A204.1 (cell line): ENCODE measurements at regions not wholly inside any gene's neighbourhood (a gene's known extent, or its start where the extent isn't known, plus 50 kb on each side); places are given as distances from the start of the nearest gene placed in this dataset.

Source experiments
- FAIRE-seq: peaks from 2 replicates; lab custom pipeline; 2012; peaks lifted over from hg19 to GRCh38; lab: Jason Lieb, UNC

DNA sequence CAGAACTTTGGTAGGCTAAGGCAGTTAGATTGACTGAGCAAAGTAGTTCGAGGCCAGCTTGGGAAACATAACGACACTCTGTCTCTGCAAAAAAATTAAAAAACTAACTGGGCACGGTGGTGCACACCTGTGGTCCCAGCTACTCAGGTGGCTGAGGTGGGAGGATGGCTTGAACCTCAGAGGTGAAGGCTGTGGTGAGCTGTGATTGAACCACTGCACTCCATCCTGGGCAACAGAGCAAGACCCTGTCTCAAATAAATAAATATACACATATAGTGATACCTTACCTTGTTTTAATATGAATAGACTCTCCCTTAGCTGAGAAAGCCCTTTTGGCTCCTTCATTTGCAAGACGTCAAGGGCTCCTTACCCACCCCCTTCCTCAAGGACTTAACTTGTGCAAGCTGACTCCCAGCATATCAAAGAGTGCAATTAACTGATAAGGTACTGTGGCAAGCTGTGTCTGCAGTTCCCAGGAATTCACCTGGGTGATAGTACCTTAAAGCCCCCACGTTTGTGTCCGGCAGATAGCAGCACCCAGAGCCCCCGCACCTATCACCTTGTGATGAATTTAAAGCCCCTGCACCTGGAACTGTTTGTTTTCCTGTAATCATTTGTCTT is 655.6 kb upstream of the GALNTL6 start:
- FAIRE-seq: no peak

DNA sequence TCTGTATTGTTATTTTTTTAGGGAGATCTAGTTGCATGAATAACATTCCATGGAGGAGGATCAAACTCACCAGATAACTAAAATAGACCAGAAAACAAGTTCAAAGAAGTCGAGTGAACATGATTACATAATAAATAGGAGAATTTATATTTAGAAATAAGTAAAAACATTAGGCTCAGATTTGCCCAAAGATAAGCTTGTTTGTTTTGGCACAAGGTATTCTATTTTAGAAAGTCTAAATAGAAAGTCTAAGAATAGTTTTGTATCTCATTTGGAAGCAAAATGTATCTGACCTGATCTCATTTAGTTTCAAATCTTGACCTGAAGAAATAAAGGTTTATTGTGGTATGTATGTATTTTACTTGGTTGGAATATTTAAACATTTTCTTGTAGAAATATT is 670.6 kb upstream of the GALNTL6 start:
- no peak for FAIRE-seq

DNA sequence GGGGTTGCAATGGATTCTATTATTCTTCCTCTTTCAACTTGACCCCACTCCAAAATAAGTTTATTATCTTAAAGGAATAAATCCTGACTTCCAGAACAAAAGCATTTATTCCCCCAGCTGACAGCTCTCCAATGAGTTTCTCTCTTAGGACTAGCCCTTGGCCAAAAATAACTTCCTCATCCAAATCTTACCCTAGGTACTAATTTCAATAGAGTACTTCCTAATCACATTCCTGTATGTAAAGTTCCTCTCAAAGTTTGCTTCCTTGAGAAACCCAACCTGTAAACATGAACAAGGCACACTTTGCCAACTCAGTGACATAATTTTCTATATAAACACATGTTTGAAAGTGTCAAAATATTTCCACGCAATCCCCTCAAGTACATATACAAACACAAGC is 671.2 kb upstream of the GALNTL6 start:
- FAIRE-seq: no peak

DNA sequence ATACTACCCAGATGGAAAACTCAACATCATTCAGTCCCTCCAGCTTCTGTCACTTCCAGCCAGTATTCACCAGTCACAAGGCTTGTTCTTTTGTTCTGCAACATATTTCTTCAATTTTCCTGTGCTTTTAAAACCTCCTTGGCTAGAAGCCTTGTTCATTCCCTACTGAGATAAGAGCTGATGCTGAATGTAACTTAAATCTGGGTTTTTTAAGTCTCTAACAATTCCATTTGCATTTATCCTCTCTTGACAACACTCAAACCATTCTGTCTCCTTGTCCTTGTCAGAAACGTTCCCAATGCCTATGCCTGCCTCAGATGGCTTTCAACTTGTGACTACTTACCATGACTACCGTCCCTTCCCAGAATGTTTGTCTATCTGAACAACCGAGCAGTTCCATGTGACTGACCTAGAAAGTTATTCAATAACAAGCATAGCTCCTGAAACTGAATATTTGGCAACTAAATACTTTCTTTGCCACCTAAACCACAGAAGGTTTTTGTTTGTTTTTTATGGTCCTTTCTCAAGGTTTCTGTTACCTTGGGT is 682.9 kb upstream of the GALNTL6 start:
- no peak for FAIRE-seq

DNA sequence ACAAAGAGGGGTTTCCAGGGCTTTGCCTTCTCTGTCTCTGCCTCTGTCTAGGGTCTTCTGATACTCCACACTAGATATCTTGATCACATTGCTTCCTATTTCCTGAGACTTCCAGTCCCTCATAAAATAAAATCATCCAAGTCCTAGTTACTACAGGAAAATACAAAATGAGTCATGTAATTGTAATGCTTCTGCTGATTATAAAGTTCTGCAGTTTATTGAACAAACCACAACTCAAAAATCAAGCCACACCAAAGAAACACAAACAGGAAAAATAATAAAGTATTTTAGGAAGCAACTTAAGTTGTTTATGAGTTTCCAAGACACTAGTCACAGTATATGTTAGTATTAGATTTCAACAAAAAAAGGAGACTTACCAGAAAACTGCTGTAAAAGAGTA is 695.1 kb upstream of the GALNTL6 start:
- no peak for FAIRE-seq

DNA sequence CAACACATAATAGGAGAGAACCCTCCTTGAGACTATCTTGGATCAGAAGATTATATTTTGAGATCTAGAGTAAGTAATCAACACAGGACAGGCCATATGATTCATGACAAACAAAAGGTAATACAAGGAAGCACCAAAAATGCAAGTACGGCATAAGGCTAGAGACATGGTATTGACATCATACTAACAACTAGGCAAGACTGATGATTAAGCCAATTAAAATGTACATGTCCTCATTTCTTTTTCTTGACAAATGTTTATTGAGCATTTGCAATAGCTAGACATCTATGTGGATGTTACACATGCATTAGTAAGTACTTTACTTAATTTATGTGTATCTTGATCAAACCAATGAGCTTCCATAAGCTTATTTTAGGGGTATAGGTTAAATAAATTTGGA is 695.7 kb upstream of the GALNTL6 start:
- FAIRE-seq: no peak

DNA sequence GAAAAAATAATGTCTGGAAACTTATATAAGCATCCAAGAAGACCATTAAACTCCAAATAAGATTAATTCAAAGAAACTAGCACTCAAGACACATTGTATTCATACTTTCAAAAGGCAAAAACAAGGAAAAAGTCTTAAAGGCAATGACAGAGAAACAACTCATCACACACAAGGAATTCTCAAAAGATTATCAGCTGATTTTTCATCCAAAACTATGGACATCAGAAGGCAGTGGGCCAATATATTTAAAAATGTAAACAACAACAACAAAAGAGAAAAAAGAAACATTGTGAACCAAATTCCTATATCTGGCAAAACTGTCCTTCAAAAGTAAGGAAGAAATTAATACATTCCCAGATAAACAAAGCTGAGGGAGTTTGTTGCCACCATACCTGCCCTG is 711.4 kb upstream of the GALNTL6 start:
- no peak for FAIRE-seq

DNA sequence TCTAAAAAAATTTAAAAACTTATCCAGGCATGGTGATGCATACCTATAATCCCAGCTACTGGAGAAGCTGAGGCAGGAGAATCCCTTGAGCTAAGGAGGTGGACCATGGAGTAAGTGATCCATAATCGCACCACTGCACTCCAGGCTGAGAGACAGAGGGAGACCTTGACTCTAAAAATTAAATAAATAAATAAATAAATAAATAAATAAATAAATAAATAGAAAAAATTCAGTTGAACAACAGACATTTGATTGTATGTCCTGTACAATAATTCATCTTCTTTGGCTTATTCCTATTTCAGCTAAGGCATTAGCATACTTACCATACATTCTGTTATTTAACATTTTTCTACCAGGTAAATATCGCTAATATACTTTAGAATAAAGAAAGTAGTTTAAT is 726.1 kb upstream of the GALNTL6 start:
- no peak for FAIRE-seq

DNA sequence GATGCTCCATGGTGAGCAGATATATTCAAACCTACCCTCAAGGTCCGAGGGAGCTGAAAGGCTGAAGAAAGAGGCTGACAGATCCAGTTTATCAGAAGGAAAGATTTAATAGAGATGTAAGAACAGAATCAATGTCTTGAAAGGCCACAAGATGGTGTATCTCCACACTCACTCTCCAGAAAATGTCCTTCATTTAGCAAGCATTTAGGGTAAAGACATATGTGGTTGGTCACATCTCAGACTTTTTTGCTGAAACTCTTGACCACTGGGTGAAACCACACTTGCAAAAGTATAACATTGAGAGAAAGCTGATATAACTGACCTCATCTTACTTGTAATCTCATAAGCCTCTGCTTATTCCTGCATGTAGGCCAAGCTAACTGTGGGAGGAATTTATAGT is 745.8 kb upstream of the GALNTL6 start:
- no peak for FAIRE-seq

DNA sequence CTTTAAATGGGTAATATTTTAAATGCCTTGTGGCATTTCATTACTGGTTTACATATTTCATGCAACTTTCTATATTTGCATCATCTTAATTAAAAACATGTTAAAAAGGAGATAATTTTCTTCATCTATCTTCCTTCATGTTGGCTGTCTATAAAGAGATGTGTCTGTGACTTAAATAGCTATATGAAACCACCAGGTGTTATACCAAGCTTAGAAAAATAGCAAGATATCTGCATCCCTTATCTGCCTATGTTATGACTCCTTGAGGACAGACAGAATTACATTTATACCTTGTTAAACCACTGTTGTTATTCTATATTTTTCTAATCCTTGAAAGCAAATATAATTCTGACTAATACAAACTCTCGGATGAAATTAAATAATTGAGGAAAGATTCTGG is 763.8 kb upstream of the GALNTL6 start:
- FAIRE-seq: no peak

DNA sequence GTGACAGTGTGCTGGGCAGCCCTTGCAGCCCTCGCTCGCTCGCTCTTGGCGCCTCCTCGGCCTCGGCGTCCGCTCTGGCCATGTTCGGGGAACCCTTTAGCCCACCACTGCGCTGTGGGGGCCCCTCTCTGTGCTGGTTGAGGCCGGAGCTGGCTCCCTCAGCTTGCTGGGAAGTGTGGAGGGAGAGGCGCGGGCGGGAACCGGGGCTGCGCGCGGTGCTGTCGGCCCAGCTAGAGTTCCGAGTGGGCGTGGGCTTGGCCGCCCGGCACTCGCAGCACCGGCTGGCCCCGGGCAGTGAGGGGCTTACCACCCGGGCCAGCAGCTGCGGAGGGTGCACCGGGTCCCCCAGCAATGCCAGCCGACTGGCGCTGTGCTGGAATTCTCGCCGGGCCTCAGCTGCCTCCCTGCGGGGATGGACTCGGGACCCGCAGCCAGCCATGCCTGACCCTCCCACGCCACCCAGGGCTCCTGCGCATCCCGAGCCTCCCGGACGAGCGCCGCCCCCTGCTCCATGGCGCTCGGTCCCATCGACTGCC is 770.1 kb upstream of the GALNTL6 start:
- no peak for FAIRE-seq

DNA sequence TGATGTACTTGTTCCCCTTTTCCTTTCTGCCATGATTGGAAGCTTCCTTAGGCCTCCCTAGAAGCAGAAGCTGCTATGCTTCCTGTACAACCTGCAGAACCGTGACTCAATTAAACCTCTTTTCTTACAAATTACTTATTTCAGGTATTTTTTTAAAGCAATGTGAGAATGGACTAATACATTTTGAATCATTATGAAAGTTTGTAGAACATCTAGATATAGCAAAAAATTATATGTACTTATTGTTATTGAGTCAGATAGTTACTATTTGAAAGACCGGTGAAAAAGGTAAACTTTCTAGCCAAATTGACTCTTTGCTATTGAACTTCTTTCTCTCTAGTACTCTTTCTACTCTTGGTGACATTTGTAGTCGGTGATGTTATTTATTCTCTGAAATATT is 777.3 kb upstream of the GALNTL6 start:
- FAIRE-seq: no peak

DNA sequence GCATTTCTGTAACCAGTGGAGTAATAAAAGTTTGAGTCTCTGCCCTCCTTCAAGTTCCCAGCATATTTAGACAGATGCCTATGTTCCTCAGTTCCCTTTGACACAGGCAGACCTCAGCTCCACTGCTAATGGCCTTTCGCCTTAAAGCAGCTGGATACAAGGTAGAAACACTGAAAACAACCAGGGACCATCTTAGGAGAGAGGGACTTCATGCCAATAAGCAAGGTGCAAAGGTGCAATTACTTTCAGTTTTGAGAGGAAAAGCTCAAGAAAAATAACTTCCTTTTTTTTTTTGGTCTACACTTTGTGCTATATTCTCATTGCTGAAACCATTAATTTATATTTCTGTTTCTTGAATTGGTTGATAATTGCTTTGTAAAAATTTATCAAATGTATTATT is 781.9 kb upstream of the GALNTL6 start:
- no peak for FAIRE-seq

DNA sequence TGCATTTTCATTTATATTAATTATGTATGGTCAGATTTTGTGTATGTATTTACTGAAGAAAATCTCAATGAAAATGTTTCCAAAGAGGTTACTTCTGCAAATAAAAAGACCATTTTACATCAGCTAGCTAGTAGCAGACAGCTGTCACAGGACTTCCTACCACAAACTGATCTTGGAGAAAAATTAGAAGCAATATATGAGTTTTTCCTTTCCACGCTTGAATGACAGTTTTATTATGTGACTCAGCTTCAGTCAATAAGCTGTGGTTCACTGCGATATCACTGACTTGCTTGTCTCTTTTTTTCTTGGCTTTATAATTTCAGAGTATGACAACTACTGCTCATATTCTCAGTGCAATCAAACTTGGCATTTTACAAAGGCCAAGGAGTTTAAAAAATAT is 787.4 kb upstream of the GALNTL6 start:
- no peak for FAIRE-seq

DNA sequence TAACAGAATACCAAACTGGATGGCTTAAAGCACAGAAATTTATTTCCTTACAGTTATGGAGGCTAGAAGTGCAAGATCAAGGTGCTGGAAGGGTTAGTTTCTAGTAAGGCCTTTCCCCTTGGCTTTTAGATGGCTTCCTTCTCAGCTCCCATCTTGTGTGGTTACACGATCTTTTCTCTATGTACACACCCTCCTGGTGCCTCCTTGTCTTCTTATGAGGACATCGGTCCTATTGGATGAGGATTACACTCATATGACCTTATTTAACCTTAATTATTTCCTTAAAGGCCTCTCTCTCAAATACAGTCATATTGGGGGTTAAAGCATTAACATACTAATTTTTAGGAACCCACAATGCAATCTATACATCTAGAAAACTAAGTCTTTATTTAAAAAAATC is 787.9 kb upstream of the GALNTL6 start:
- no peak for FAIRE-seq

DNA sequence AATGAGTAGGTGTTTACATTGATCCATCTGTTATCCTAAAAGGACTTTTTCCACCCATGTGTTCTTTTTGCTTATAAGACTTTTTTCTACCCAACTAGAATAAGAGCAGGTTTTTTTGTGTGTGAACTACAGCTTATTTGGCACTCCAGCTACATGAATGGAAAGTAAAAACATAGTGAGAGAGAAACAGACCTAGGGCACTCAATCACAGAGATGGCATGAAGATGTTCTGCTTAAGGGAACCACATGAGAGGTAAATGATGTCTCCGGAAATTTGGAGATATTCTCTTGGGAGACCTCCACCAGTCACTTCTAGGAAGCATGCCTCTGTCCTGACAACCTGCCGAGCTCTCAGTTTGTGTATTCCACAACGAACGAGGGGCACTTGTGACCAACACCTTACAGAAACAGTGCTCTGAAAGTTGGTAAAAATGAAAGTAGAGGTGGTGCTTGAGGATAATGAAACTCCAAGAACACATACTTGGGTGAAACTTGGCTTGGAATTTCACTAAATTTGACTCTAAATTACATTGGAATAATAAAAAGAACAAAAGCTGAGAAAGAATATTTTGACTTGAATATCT is 788.4 kb upstream of the GALNTL6 start:
- no peak for FAIRE-seq

DNA sequence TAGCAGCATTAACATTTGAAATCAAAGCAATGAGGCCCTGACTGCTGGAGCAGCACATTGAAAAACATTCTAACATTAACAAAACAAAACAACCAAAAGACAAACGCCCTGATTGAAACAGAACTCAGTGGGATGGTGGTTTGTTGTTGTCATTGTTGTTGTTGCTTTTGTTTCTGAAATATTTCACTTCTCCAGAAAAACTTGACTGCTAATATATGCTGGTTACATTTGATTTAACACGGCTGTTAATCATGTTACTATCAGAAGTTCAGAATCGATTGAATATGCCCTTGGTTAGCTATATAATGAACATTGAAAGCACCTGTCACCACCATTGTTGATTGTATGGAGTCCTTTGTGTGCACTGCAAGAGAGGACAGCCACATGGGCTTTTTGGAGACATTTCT is 790.4 kb upstream of the GALNTL6 start:
- FAIRE-seq: no peak

DNA sequence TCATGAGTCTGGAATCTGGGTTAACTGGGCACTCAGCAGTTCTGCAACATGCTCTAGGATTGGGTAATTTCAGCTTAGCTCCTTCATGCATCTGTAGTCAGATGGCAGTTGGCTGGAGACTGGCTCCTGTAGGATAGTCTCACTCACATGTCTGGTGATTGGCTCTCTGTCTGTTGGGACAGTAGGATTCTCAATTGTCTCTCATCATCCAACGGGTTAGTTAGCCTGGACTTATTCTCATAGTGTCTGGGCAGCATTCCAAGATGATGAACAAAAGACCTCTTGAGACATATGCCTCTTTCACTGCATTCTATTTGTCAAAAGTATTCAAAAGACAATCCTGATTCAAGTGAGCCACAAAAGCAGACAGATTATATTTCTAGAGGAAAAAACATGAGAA is 795.6 kb upstream of the GALNTL6 start:
- no peak for FAIRE-seq

DNA sequence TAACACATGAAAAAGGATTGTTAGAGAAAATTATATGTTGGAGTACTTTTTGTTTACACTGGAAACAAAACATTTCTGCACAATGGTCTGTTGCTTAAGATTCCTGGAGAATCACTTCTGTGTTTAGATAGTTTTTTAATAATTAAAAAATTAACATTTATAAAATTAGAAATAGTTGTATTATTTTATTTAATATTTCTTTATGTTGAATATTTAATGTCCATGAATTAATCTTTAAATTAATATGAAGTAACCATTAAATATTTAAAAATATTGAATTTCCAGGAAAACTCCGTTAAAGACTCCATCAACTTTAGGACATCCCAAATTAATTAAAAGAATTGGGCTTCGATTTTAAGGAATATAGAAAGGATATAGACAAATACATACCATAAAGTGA is 797.1 kb upstream of the GALNTL6 start:
- peak; percentile 78 for FAIRE-seq

DNA sequence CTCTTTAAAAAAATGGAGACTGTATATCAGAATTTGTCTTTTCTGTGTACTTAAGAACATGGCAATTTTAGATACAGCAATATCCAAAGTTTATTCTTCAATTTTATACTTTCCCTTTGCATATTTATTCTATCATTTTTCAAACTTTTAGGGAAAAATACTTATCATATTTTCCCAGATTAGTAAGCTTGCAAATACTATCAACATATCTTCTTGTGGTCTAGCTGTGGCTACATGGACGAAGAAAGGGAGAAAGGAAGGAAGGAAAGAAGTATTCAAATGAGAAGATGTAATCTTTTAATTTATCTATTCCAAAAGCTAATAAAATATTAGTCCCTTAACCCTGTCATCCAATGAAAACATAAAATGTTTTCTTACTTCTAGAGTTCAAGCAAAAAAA is 797.8 kb upstream of the GALNTL6 start:
- no peak for FAIRE-seq

DNA sequence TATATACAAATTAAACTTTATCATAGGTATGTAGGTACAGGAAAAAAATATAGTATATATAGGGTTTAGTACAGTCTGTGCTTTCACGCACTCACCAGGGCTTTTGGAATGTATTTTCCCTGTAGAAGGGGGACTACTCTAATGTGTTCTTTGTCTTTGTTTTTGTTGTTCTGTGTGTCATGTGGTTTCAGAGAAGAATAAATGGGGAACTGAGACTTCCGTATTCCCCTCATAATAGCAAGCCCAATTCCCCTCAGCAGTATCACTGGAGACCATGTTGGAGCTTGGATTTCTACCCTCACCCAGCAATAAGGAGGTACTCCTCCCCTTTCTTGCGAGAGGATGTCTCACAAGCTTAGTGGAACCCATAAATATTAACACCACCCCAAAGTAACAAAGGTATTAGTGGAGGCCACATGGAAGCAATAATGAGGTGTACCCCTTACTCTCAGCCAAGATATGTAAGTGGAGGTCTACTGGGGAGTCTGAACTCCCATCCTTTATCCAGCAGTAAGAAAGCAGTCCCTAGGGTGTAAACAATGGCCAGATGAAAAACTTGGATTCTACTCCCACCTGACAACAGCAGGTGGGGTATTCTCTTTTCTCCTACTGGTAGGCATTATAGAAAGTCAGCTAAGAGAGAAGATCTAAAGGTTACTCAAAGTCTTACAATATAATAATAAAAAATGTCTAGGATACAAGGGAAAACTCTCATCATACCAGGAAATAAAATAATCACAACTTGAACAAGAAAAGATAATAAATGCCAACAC is 805.4 kb upstream of the GALNTL6 start:
- FAIRE-seq: no peak

DNA sequence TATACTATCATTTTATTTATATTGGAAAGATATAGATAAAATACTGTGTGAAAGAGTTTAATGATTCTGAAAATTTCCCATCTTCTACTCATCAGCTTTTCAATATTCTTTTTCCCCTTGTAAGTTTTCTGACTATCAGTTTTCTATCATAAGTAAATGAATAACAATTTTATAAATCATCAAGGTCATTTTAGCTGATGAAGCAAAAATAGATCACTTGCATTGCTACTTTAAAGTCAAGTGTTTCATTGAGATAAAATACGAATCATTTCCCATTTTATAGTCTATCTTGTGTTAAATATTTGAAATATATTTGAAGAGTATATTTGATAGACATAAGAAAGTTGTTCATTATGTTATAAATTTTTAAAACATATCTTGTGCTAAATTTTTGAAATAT is 811.0 kb upstream of the GALNTL6 start:
- peak; percentile 81 for FAIRE-seq

DNA sequence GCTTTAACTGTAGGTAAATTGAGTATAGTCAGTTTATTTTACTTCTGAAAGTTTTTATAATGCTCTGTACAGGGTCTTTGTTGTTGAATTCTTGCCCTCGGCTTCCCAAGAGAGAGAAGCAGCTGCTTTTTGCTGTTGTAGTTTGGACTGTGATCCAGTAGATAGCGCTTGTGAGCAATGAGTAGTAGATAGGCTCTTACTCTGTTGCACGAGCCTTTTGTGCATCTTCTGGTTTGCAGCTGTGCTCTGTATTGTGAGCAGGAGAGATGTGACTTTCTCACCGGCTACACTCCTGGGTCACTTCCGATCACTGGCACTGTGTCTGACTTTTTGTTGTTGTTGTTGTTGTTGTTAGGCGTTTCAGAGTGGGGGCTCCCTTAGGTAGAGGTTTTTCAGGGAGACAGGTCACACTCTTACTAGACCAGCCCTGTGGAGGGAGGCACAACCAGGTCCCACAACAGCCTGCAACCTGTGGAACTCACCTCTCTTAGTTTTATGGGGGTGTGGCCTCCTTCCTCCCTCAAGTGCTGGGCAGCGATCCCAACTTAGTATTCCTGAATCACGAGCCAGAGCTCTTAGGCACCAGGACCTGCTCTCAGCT is 822.1 kb upstream of the GALNTL6 start:
- no peak for FAIRE-seq
